ENCODE measurements at regions not wholly inside any gene's neighbourhood (a gene's known extent, or its start where the extent isn't known, plus 50 kb on each side); places are given as distances from the start of the nearest gene placed in this dataset.

GRCh38 chr12:83954956-83955601, 957.5 kb downstream of the SLC6A15 start:
- H3K27ac ChIP-seq (ENCODE audit: low read depth, low read length), result no peak overlapping the region; the same call in 1 of the 2 replicates
- FAIRE-seq, result no peak
- no peak for TF ChIP-seq JUND (IDR thresholded peaks at IDR 0.05; ENCODE audit: low read length)
- no peak for TF ChIP-seq USF2 (IDR thresholded peaks at IDR 0.05; ENCODE audit: low read length)
- TF ChIP-seq POU5F1 (IDR thresholded peaks at IDR 0.05; ENCODE audit: low read depth, low read length), result no peak
- no peak for TF ChIP-seq KDM1A (IDR thresholded peaks at IDR 0.05; ENCODE audit: borderline replicate concordance, low read length)
- no peak for TF ChIP-seq RBBP5 (IDR thresholded peaks at IDR 0.05; ENCODE audit: borderline replicate concordance, low read depth, low read length)
- no peak for TF ChIP-seq ATF3 (IDR thresholded peaks at IDR 0.05; ENCODE audit: insufficient read depth, low read depth, low read length)
- no peak for TF ChIP-seq MAFK (IDR thresholded peaks at IDR 0.05; ENCODE audit: low read depth, low read length)
- no peak for TF ChIP-seq RNF2 (IDR thresholded peaks at IDR 0.05; ENCODE audit: borderline replicate concordance, low read depth, low read length, missing control alignments, poor library complexity, severe bottlenecking)
- no peak for TF ChIP-seq TAF1 (IDR thresholded peaks at IDR 0.05; ENCODE audit: low read depth, low read length)
- no peak for TF ChIP-seq BCL11A (IDR thresholded peaks at IDR 0.05; ENCODE audit: low read depth in 2 of 2, low read length in 2 of 2)
- TF ChIP-seq SP2 (IDR thresholded peaks at IDR 0.05; ENCODE audit: low read length), result no peak

More at GRCh38 chr12:83954956-83955601, 957.5 kb downstream of the SLC6A15 start:
- Histone ChIP-seq H3K4ac (replicated peaks; ENCODE audit: insufficient read length, low read depth, low read length) (no peak overlapping the region), H4K20me1 (replicated peaks in 1 of 2; ENCODE audit: control insufficient read depth in 1 of 2, insufficient read depth in 2 of 2, low read length in 2 of 2) (no peaks in the 10 kb centered on the region), H3K56ac (replicated peaks; ENCODE audit: insufficient read length, low read depth, low read length) (no peak overlapping the region), H3K27me3 (replicated peaks in 1 of 4; ENCODE audit: control insufficient read depth in 3 of 4, extremely low read depth in 1 of 4, insufficient read depth in 3 of 4, low read length in 3 of 4) (no peaks in the 10 kb centered on the region), H3K14ac (ENCODE audit: insufficient read length) (no peak overlapping the region), H2AFZ (ENCODE audit: low read length) (no peak overlapping the region), H3K9ac (replicated peaks in 1 of 4; ENCODE audit: extremely low read depth in 1 of 4, low read depth in 3 of 4, low read length in 3 of 4) (no peak overlapping the region), H3K4me2 (ENCODE audit: insufficient read depth in 1 of 2, low read depth in 2 of 2, low read length in 2 of 2) (peak overlapping the region; percentile 30 to 34; a peak in 1 of 4 replicates), H3K79me2 (ENCODE audit: control insufficient read depth in 1 of 2, insufficient read depth in 2 of 2, low read length in 2 of 2) (no peaks in the 10 kb centered on the region), H4K5ac (ENCODE audit: insufficient read length, low read depth, low read length) (no peak overlapping the region), H2BK5ac (ENCODE audit: low read depth, low read length) (peak overlapping the region; percentile 62; the same call in 1 of the 2 replicates), H3K23me2 (ENCODE audit: low read depth, low read length) (no peaks in the 10 kb centered on the region), H3K9me3 (ENCODE audit: insufficient read depth in 2 of 2, low read depth in 1 of 2, low read length in 1 of 2) (peaks cover 6% of the 10 kb centered on the region in 2 experiments; a peak in 2 of 4 replicates), H2BK120ac (replicated peaks; ENCODE audit: low read depth, low read length) (no peak overlapping the region), H3K18ac (ENCODE audit: extremely low read depth, low read length) (no peak overlapping the region), H4K91ac (replicated peaks; ENCODE audit: insufficient read length, low read length) (no peak overlapping the region), H3K23ac (ENCODE audit: insufficient read length) (no peak overlapping the region), H3K4me3 (ENCODE audit: extremely low read depth in 1 of 4, insufficient read depth in 2 of 4, low read depth in 3 of 4, low read length in 4 of 4) (peak overlapping the region in 1 of 4 experiments; percentile 30; a peak in 1 of 8 replicates), H2BK15ac (ENCODE audit: low read length) (no peak overlapping the region), H2AK5ac (ENCODE audit: low read depth, low read length) (no peak overlapping the region), H3K4me1 (replicated peaks in 1 of 4; ENCODE audit: control insufficient read depth in 3 of 4, insufficient read depth in 4 of 4, low read length in 3 of 4) (peaks cover 0 to 7% (median 0%) of the 10 kb centered on the region in 4 experiments; a peak in 3 of 7 replicates), H3K36me3 (ENCODE audit: control insufficient read depth in 2 of 4, insufficient read depth in 4 of 4, low read length in 3 of 4) (no peaks in the 10 kb centered on the region), H4K8ac (ENCODE audit: extremely low read depth, insufficient read depth, low read length) (no peak overlapping the region), H2BK12ac (ENCODE audit: low read depth, low read length) (no peak overlapping the region), H3K79me1 (ENCODE audit: low read depth, low read length) (no peaks in the 10 kb centered on the region), H2BK20ac (ENCODE audit: low read length) (no peak overlapping the region)
- POLR2A ChIA-PET (ENCODE audit: partially characterized antibody), result no interaction called here
- no peak for DNase-seq (ENCODE audit: low read depth in 1 of 2, low spot score in 2 of 2)
- CTCF ChIA-PET (ENCODE audit: partially characterized antibody), result interaction anchor here (0.6 to 1.7 kb wide), 4 partner anchors 14 to 189 kb away, joined by 3 to 7 read pairs (median 4); no protein-coding TSS in a partner anchor
- 53% methylated on average over 3 of the region's 3 CpGs; no CpG with 5 or more reads in 1 of the 2 experiments for WGBS, 2 experiments (ENCODE audit: extremely low coverage in 1 of 2, insufficient coverage in 1 of 2, insufficient read length in 1 of 2, insufficient replicate concordance in 2 of 2, low coverage in 1 of 2, low lambda C conversion rate in 2 of 2, missing lambda C conversion rate in 1 of 2)

Data from H1 (cell line).